DMS153 (cell line): ENCODE measurements at regions not wholly inside any gene's neighbourhood (a gene's known extent, or its start where the extent isn't known, plus 50 kb on each side); places are given as distances from the start of the nearest gene placed in this dataset.
"Not testable (repeated sequence)": the region's sequence is repeated elsewhere in the genome, so short reads cannot be mapped to it uniquely, and the experiment has no call there.

ENCODE experiments used
- DNase-seq: peaks from one replicate; lab custom pipeline; 2025; lab: John Stamatoyannopoulos, UW

DNA sequence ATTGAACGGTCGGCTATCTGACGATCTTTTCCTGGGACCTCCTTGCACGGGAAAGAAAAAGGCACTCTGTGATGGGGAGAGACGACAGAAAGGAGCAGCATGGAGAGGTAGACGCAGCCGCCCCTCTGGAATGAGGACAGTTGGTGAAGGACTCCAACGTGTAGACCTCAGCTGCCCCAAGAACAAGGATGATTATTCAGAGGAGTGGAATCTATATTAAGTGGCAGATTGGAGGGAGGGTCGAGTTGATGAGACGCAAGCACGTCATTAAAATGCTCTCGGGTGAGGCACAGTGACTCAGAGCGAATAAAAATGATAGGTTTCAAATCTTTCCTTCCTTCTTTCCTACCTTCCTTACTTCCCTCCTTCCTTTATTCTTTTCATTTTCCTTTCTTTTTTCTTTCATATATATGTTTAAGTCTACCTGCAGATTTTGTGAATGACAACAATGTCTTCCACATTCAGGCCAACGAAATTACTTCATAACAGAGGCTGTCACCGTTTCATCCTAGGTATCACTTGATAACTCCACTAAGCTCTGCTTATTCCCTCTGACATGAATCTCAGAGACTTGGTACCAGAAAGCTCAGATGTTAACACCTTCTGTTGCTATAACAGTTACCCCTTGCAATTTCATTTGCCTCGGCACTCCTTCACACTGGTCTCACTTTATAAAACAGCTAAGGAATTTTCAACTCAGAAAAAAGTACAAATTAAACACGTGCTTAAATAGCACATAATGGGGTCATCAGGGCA, 110.0 kb upstream of the PPARGC1A start:
- no peak for DNase-seq

DNA sequence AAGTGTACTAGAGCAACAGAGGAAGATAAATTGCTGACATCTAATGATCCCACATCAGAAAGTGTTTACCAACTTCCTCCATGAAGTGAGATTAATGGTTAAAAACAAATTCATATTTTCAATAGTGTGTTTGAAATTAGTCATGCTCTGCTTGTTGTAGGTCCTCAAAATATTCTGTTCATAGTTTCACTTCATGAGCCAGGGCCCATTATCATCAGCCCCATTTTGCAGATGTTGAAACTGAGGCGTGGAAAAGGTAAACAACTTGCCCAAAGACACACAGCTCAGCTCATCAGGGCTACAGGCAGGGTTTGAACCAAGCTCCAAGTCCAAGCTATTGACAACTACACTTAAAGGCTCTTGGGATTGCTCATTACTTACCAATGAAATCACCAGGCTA, 103.5 kb upstream of the PPARGC1A start:
- DNase-seq = no peak

DNA sequence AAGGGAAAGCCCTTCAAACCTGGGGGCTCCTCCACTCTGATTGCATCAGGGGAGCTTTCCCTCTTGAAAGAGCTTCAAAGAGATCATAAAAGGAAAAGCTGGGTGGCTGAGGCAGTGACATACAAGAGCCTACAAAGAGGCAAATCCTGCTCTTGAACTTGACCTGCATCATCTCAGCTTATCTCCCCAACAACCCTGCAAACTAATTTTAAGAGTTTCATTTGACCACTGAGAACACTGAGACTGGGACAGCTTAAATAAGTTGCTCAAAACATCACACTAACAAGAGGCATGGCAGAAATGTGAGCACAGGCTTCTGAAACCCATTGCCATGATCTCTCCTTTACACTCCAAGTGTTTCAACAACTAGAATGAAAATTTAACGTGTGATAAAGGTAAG, 101.6 kb upstream of the PPARGC1A start:
- DNase-seq = no peak

DNA sequence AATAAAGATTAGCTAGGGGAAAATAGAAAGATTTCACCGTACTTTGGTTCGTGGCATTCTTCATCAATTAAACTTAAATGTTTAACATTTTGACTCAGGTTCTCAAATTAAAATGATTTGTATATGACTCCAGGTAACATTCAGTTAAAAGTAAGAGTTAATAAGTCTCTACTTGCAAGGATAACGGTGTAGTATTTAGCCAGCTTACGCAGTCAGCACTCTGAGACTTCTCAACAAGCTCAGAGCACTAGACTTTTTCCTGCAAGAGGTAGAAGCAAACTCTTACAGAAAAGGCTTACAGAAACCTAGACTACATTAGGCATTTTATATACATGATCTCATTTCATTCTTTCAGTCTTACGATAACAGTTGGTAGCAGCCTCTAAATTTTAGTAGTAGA, 96.4 kb upstream of the PPARGC1A start:
- DNase-seq = no peak

DNA sequence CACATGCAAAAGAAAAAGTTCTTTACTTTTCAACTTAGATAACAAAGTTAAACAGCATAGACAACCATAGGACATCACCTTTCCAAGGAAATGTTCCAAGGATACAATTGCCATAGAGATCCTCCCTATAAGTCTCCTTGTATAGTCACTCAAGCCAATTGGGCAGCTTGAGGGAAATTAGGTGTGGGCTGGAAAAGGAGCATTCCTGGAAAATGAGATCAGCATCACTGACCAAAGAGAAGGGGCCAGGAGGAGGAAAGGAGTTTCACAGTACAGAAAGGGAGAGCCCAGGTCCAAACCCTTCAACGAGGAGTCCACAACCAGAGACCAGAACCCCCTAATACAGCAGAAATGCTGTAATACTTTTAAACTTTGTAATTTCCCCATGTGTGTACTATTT, 91.5 kb upstream of the PPARGC1A start:
- no peak for DNase-seq

DNA sequence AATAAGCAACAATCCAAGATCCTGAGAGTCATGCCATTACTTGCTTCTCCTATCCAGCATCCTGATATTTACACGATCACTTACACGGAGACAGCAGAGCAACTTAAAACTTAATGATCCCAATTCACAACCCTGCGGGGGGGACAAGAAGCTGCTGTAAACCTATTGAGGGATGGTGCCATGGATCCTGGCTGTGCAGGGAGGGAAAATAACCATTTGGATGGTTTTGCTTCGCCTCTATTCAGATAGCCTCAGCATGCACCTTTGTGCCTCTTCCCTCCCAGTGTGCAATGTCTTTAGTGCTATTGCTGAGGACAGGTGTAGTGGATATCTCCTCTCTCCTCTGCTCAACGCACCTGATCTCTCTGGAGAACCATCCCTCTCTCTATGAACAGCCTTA, 89.7 kb upstream of the PPARGC1A start:
- DNase-seq = no peak

DNA sequence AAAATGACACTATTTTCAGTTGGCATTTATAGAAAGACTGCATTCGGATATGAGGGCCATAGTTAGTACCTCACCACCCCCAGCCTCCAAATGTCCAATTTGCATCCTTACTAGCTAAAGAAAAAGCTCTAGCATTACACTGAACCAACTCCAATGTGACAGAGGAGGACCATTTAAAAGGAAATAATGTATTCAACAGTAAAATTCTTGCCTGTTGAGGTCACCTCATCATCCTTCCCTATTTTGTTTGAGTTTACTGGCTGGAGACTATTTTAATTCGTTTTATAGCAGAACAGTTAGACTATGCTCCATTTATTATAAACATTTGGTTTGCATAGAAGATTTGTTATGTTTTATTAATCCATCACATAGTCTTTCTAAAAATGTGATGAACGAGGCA, 88.2 kb upstream of the PPARGC1A start:
- DNase-seq = no peak

DNA sequence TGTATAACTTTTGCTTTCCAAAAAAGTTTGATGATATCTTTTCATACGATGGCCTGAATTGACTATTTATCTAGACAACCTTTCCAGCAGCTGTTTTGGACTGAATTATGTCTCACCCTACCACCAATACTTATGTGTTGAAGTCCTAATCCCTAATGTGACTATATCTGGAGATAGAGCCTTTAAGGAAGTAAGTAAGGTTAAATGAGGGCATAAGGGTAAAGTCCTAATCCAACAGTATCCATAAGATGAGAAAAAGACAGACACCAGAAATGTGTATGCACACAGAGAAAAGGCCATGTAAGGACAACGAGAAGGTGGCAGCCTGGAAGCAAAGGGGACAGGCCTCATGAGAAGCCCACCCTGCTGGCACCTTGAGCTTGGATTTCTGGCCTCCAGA, 86.6 kb upstream of the PPARGC1A start:
- no peak for DNase-seq

DNA sequence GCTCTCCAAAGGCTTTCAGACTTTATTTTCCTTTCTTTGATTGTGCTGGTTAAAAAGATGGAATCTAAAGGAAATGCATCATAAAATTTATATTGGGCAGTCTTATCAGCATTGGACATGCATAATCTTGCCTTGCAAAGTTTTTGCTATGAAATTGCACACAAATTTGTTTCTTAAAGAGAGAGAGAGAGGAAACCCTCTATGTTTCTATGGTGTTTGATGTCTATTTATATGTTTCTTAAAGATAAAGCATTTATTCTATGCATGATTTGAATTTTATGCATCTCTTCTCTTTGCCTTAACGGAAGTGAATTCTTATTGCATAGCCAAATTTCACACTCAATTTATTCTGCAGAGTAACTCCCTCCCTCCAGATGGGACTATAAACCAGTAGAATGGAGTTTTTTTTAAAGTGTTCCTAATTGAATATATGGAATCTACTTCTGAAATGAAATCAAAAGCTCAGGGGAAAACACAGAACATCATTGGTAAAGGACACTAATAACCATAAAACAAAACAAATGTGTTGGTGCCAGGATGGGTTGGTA, 83.5 kb upstream of the PPARGC1A start:
- DNase-seq = no peak

DNA sequence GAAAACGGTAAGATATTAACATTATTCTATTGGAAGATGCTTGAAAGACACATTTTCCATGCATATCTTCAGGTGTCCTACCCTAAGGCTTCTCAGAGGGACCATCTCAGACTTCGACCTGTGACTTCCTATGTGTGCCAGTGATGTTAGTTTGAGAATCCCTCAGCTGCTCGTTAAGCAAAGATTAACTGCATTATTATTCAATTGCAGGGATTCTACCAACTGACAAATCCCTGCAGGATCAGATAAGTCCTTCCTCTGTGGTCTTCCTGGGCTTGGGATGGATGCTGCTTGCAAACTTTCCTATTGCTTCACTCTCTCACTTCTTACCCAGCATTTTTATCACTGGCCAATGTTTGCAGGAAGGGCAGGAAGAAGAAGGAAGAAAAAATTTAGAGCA, 83.0 kb upstream of the PPARGC1A start:
- no peak for DNase-seq

DNA sequence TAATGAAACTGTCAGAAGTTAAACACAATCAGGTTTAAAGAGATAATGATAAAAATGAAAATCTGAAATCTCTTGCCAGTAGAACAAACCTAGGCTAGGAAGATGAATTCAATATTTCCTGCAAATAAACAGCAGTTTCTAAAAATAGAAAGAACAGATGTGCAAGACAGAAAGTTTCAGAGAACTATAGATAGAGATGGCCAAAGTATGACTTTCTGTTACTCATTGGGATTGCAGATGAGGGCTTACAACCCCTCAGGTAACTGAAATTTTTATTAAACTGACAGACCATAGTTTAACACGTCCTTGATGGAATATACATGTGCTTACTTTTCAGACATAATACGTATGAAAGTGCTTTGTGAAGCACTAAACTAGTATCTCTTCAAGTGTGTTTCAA, 82.3 kb upstream of the PPARGC1A start:
- DNase-seq = no peak

DNA sequence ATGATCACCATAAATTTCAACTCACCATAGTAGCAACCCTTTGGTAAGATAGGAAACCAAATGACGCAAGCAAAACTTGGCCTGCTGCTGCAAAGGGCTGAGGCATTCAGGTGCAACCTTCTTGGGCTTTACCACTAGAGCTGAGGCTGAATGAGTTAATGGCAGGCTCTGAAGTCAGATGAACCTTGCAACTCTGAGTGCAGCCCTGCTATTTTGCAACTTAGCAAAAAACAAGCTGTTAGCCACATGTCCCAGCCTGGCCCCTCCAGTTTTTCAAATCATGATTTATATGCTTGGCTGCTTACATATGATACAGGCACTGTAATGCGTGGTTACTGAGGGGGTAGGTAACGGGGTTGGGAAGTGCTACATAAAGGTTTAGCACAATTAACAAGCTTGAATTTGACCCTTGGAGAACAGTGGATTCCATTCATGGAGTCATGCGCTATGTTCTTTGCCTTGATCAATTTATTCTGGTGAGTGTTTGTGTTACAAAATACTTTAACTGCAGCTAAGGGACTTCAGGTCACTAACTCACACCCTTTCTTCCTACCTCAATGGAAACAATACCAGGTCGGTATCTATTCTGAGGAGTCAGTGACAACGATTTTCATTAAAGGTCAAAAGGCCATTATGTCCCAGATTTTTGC, 80.5 kb upstream of the PPARGC1A start:
- DNase-seq = no peak

DNA sequence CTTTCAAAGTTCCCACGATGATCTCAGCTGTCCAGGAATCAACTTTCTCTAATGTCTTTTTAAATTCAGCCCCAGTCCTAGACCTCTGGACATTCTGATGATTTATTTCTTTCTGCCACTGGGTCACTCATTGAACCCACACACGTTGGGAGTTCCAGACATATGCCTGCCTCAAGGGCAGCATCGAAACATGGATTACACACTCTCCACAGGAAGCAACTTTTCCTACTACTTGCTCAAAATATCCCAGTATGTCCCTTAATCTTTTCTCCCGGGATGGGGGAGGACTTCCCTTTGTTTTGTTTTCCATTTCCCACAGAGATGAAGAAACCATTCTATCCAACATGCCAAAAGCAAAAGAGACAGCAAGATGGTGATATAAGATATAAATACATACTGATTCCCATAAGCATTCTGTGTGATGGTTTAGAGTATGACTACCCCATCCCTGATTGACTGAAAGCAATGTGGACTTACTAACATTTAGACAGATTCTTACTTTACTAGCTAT, 79.8 kb upstream of the PPARGC1A start:
- DNase-seq = no peak

DNA sequence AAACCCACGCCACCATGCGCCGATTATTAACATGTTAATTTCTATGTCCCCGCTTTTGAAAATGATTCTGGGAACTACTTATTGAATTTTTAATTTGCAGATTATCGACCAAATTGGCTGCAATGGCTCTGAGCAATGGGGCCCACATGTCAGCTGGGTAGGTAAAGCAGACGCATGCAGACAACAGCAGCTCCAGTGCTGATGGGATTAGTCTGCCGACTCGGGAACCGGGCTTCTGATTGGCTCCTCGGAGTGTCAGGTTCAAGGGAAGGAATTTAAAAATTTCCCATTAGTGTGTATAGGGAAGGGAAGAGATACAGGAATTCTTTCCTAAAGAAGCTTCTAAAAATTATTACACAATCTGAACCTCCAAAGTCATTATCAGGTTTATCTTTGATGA, 77.4 kb upstream of the PPARGC1A start:
- DNase-seq = no peak

DNA sequence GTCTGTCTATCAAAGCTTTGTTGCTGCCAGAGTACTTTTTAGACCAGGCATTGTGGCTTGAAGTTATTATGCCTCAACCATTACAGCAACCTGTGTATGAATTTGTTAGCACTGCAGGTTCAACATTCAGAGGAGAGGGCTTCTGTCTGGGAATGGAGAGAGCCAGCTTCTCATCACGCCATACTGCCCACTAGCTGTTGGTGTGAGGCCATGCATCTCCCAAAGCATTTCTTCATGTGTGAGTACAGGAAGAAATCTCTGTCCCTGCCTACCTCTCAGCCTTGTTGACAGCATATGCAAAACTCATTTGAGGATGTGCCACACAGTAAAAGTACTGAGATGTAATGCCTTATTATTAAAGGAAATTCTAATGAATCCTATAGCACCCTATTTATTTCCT, 76.9 kb upstream of the PPARGC1A start:
- no peak for DNase-seq

DNA sequence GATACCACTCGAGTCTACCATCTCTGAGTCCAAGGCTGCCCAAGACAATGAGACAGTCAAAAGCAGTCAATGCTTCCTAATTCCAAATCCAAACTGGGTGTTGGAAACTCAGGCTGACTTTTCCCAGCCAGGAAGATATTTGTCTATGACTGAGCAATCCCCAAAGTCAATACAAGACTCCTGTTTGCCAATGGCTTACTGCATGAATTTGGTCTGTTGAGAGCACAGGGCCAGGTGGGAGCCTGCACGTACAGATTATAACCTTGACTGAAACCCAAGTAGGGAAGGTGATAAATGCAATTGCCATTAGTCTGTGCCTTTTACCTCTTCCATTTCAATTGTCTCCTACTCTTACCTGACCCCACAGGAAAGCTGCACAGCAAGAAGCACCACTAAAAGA, 72.6 kb upstream of the PPARGC1A start:
- DNase-seq = peak; percentile 10

DNA sequence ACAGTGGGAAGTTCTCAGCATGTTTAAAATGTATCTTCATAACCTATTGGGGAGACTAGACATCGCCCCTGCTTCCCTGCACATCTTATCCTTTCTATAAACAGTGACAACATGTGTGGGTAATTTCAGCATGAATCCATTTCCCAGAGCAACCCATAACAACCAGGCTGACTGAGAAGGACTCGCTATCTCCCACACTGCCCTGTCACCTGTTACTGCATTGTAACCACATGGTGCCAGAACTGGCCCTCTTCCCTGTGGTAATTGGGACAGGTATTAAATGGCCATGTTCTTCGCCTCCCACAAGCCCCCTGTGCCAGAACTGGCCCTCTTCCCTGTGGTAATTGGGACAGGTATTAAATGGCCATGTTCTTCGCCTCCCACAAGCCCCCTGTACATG, 71.5 kb upstream of the PPARGC1A start:
- DNase-seq = not testable (repeated sequence)

DNA sequence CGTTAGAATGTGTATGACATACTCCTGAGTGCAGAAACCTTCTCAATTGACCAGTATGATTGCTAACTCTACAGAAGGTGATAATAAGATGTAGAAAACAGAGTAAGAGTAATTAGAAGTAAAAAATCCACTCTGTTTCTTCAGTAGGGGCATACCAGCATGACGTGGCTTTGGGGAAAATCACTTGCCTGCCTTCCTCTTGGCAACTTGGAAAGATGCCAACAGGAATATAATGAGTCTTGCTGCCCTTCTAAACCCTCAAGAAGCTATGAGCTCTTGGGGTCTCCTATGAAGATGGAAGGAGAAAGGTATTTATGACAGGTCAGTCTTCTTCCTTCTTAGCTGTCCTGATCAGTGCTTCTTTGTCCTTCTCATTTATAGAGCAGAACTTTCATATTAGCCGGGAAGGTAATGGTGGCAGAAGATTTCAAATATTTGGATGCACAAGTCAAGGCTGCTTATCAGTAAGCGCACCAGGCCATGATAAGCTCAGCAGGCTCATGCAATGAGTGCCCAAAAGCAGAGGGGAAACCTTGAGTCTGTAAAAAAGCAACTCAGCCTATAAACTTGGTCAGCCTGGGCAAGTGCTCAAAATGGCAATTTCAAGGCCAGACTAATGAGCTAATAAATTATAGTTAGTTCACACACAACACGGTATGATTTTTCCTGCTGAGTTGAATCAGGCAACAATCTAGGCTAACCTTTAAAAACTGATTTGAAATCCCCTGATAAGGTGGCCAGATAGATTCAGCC, 69.7 kb upstream of the PPARGC1A start:
- DNase-seq = no peak

DNA sequence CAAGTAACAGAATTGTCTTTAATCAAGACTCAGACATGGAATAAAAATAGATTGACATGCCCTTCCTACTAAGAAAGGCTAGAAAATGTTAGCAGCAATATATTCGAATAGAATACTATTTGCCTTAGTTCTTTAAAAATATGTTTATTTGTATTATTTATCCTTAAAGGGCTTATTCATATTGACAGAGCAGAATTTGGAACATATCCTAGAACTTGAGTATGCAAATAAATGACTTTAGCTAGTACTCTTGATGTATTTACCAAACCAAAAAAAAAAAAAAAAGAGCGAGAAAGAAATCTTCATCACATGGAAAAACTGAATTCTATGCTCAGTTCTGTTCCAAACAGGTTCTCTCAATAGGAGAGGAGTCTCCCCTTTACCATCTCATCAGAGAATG, 68.9 kb upstream of the PPARGC1A start:
- no peak for DNase-seq

DNA sequence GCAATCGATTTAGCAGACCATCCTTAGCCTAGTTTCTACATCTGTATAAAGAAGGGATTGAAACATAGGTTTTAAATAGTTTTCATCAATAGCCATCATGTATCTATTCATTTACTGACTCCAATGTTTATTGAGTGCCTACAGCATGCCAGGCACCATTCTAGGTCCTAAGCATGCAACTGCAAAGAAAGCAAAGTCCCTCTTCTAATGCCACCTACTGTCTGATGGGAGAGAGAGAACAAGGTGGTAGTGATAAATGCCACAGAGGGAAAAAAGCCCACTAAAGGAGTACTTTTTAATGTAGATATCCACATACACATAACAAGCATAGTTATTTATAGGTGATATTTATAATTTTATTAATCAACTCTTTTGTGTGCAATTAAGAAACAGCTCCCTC, 67.6 kb upstream of the PPARGC1A start:
- no peak for DNase-seq

DNA sequence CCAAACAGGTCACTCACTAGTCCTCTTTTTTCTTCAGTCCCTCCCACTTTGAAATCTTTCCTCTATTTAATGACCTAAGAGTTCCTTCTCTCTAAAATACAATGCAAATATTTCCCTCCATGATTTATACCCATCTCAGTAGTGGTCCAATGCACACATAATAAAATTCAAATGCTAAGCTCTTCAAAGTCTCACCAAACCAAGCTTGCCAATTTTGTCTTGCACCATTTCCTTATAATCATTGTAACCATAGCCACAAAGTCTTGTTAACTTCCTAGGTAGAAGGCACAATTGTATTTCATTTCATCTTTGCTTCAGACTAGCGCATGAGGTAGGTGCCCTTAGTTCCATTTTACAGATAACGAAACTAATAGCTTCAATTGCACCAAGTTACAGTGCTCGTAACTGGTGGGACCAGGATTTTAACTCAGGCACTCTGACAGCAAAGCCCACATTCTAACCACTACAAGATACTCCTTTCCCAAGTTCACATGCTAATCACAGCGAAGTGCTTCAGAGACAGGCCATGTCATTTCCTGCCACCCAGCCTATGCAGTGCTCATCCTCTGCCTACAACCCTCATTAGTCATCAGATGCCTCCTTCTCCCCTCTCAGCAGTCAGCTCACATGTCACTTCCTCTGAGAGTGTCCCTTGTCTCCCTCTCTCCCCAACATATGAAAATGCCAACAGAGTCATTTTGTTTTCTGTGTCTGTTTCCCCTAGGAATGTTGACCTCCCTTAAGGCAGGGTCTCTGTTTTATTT, 66.9 kb upstream of the PPARGC1A start:
- no peak for DNase-seq

DNA sequence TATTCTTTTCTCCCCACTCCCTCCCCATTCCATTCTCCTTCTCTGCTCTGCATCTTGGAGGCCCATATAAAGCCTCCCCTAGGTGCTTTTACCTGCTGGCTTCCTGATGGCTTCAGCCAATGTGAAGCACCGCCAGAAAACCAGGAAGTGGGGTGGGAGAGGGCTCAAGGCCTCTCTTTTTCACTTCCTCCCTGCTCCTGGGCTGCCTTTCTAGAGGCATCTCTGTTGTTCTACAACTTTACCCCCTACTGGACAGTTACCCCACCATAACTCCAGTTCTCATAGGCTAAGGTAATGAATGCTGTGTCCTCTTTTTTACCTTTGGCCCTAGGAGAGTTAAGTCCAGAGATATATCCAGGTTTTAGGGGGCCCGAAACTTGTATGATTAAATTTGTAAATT, 62.4 kb upstream of the PPARGC1A start:
- no peak for DNase-seq
